ENCODE measurements at regions not wholly inside any gene's neighbourhood (a gene's known extent, or its start where the extent isn't known, plus 50 kb on each side); places are given as distances from the start of the nearest gene placed in this dataset.

GRCh38 chr12:33721561-33721960, 281.9 kb upstream of the SYT10 start:
- Histone ChIP-seq H3K79me1 (ENCODE audit: low read depth, low read length) (no peaks in the 10 kb centered on the region), H2BK5ac (ENCODE audit: low read length) (no peak overlapping the region), H2BK12ac (ENCODE audit: low read length) (no peak overlapping the region), H2AK5ac (ENCODE audit: low read depth, low read length) (no peak overlapping the region), H2BK120ac (ENCODE audit: low read depth, low read length) (no peak overlapping the region), H3K36me3 (replicated peaks in 1 of 2; ENCODE audit: control insufficient read depth in 2 of 2, insufficient read depth in 2 of 2, low read length in 2 of 2) (no peaks in the 10 kb centered on the region), H2AFZ (ENCODE audit: low read length) (no peak overlapping the region), H3K23ac (ENCODE audit: low read depth, low read length, poor library complexity) (no peak overlapping the region), H3K4me2 (ENCODE audit: insufficient read depth, low read length, poor library complexity, severe bottlenecking) (no peak overlapping the region), H3K4ac (ENCODE audit: low read length) (no peak overlapping the region), H3K18ac (ENCODE audit: low read length) (no peak overlapping the region), H3K4me3 (ENCODE audit: low read length in 2 of 2) (no peak overlapping the region), H4K91ac (ENCODE audit: low read depth, low read length, poor library complexity) (no peak overlapping the region), H3K27me3 (ENCODE audit: control insufficient read depth in 3 of 3, insufficient read depth in 3 of 3, low read depth in 1 of 3, low read length in 3 of 3) (no peaks in the 10 kb centered on the region), H3K4me1 (ENCODE audit: control insufficient read depth in 2 of 2, insufficient read depth in 1 of 2, low read depth in 1 of 2, low read length in 2 of 2) (no peaks in the 10 kb centered on the region), H3K9ac (ENCODE audit: low read depth, low read length, poor library complexity) (no peak overlapping the region), H3K27ac (replicated peaks; ENCODE audit: low read length) (no peak overlapping the region), H4K8ac (ENCODE audit: low read depth, low read length) (no peak overlapping the region), H2BK15ac (ENCODE audit: low read length) (no peak overlapping the region), H3K14ac (ENCODE audit: low read length) (no peak overlapping the region), H3K9me3 (replicated peaks in 1 of 2; ENCODE audit: control insufficient read depth in 2 of 2, insufficient read depth in 1 of 2, low read depth in 1 of 2, low read length in 2 of 2) (peaks cover 0 to 1% of the 10 kb centered on the region in 2 donors)
- no peak for DNase-seq (ENCODE audit: low spot score)
- no CpG with 5 or more reads among the region's 2 CpGs for WGBS, 2 donors (ENCODE audit: extremely low coverage in 2 of 2, insufficient read length in 2 of 2, insufficient replicate concordance in 1 of 2)

GRCh38 chr12:33724867-33725266, 285.2 kb upstream of the SYT10 start:
- Histone ChIP-seq H3K4me2 (ENCODE audit: insufficient read depth, low read length, poor library complexity, severe bottlenecking) (no peak overlapping the region), H2BK120ac (ENCODE audit: low read depth, low read length) (no peak overlapping the region), H3K27ac (replicated peaks; ENCODE audit: low read length) (no peak overlapping the region), H3K4me3 (ENCODE audit: low read length in 2 of 2) (no peak overlapping the region), H3K27me3 (ENCODE audit: control insufficient read depth in 3 of 3, insufficient read depth in 3 of 3, low read depth in 1 of 3, low read length in 3 of 3) (no peaks in the 10 kb centered on the region), H4K91ac (ENCODE audit: low read depth, low read length, poor library complexity) (no peak overlapping the region), H2BK5ac (ENCODE audit: low read length) (no peak overlapping the region), H2AK5ac (ENCODE audit: low read depth, low read length) (no peak overlapping the region), H3K14ac (ENCODE audit: low read length) (no peak overlapping the region), H2BK12ac (ENCODE audit: low read length) (no peak overlapping the region), H3K36me3 (replicated peaks in 1 of 2; ENCODE audit: control insufficient read depth in 2 of 2, insufficient read depth in 2 of 2, low read length in 2 of 2) (no peaks in the 10 kb centered on the region), H3K4me1 (ENCODE audit: control insufficient read depth in 2 of 2, insufficient read depth in 1 of 2, low read depth in 1 of 2, low read length in 2 of 2) (no peaks in the 10 kb centered on the region), H3K9me3 (replicated peaks in 1 of 2; ENCODE audit: control insufficient read depth in 2 of 2, insufficient read depth in 1 of 2, low read depth in 1 of 2, low read length in 2 of 2) (peaks cover 0 to 1% of the 10 kb centered on the region in 2 donors), H3K18ac (ENCODE audit: low read length) (no peak overlapping the region), H2BK15ac (ENCODE audit: low read length) (no peak overlapping the region), H3K9ac (ENCODE audit: low read depth, low read length, poor library complexity) (no peak overlapping the region), H3K4ac (ENCODE audit: low read length) (no peak overlapping the region), H3K79me1 (ENCODE audit: low read depth, low read length) (no peaks in the 10 kb centered on the region), H2AFZ (ENCODE audit: low read length) (no peak overlapping the region), H4K8ac (ENCODE audit: low read depth, low read length) (no peak overlapping the region), H3K23ac (ENCODE audit: low read depth, low read length, poor library complexity) (no peak overlapping the region)
- no CpG with 5 or more reads among the region's 4 CpGs for WGBS, 2 donors (ENCODE audit: extremely low coverage in 2 of 2, insufficient read length in 2 of 2, insufficient replicate concordance in 1 of 2)
- DNase-seq (ENCODE audit: low spot score), result no peak

- Histone ChIP-seq H3K9ac (ENCODE audit: low read depth, low read length, poor library complexity) (no peak overlapping the region), H3K4me1 (ENCODE audit: control insufficient read depth in 2 of 2, insufficient read depth in 1 of 2, low read depth in 1 of 2, low read length in 2 of 2) (no peaks in the 10 kb centered on the region), H3K4me3 (ENCODE audit: low read length in 2 of 2) (no peak overlapping the region), H2BK15ac (ENCODE audit: low read length) (no peak overlapping the region), H3K23ac (ENCODE audit: low read depth, low read length, poor library complexity) (no peak overlapping the region), H2BK5ac (ENCODE audit: low read length) (no peak overlapping the region), H3K4ac (ENCODE audit: low read length) (no peak overlapping the region), H2AFZ (ENCODE audit: low read length) (no peak overlapping the region), H3K9me3 (replicated peaks in 1 of 2; ENCODE audit: control insufficient read depth in 2 of 2, insufficient read depth in 1 of 2, low read depth in 1 of 2, low read length in 2 of 2) (no peaks in the 10 kb centered on the region), H3K14ac (ENCODE audit: low read length) (no peak overlapping the region), H4K91ac (ENCODE audit: low read depth, low read length, poor library complexity) (no peak overlapping the region), H3K27ac (replicated peaks; ENCODE audit: low read length) (no peak overlapping the region), H3K79me1 (ENCODE audit: low read depth, low read length) (no peaks in the 10 kb centered on the region), H3K18ac (ENCODE audit: low read length) (no peak overlapping the region), H3K4me2 (ENCODE audit: insufficient read depth, low read length, poor library complexity, severe bottlenecking) (no peak overlapping the region), H3K36me3 (replicated peaks in 1 of 2; ENCODE audit: control insufficient read depth in 2 of 2, insufficient read depth in 2 of 2, low read length in 2 of 2) (no peaks in the 10 kb centered on the region), H4K8ac (ENCODE audit: low read depth, low read length) (no peak overlapping the region), H2AK5ac (ENCODE audit: low read depth, low read length) (no peak overlapping the region), H2BK12ac (ENCODE audit: low read length) (no peak overlapping the region), H2BK120ac (ENCODE audit: low read depth, low read length) (no peak overlapping the region), H3K27me3 (ENCODE audit: control insufficient read depth in 3 of 3, insufficient read depth in 3 of 3, low read depth in 1 of 3, low read length in 3 of 3) (no peaks in the 10 kb centered on the region)
- no CpG with 5 or more reads among the region's 2 CpGs for WGBS, 2 donors (ENCODE audit: extremely low coverage in 2 of 2, insufficient read length in 2 of 2, insufficient replicate concordance in 1 of 2)
- no peak for DNase-seq (ENCODE audit: low spot score)
Observed at GRCh38 chr12:33734871-33735270, 287.4 kb upstream of the ALG10 start.

- Histone ChIP-seq H3K4me1 (ENCODE audit: control insufficient read depth in 2 of 2, insufficient read depth in 1 of 2, low read depth in 1 of 2, low read length in 2 of 2) (no peaks in the 10 kb centered on the region), H3K18ac (ENCODE audit: low read length) (no peak overlapping the region), H3K9ac (ENCODE audit: low read depth, low read length, poor library complexity) (no peak overlapping the region), H4K91ac (ENCODE audit: low read depth, low read length, poor library complexity) (no peak overlapping the region), H3K14ac (ENCODE audit: low read length) (no peak overlapping the region), H3K79me1 (ENCODE audit: low read depth, low read length) (no peaks in the 10 kb centered on the region), H3K27ac (replicated peaks; ENCODE audit: low read length) (no peak overlapping the region), H4K8ac (ENCODE audit: low read depth, low read length) (no peak overlapping the region), H2AK5ac (ENCODE audit: low read depth, low read length) (no peak overlapping the region), H3K36me3 (replicated peaks in 1 of 2; ENCODE audit: control insufficient read depth in 2 of 2, insufficient read depth in 2 of 2, low read length in 2 of 2) (no peaks in the 10 kb centered on the region), H2AFZ (ENCODE audit: low read length) (peak overlapping the region; percentile 57), H2BK5ac (ENCODE audit: low read length) (no peak overlapping the region), H2BK120ac (ENCODE audit: low read depth, low read length) (no peak overlapping the region), H2BK12ac (ENCODE audit: low read length) (no peak overlapping the region), H3K4me3 (ENCODE audit: low read length in 2 of 2) (no peak overlapping the region), H3K9me3 (replicated peaks in 1 of 2; ENCODE audit: control insufficient read depth in 2 of 2, insufficient read depth in 1 of 2, low read depth in 1 of 2, low read length in 2 of 2) (no peaks in the 10 kb centered on the region), H2BK15ac (ENCODE audit: low read length) (no peak overlapping the region), H3K27me3 (ENCODE audit: control insufficient read depth in 3 of 3, insufficient read depth in 3 of 3, low read depth in 1 of 3, low read length in 3 of 3) (no peaks in the 10 kb centered on the region), H3K4ac (ENCODE audit: low read length) (no peak overlapping the region), H3K23ac (ENCODE audit: low read depth, low read length, poor library complexity) (no peak overlapping the region), H3K4me2 (ENCODE audit: insufficient read depth, low read length, poor library complexity, severe bottlenecking) (no peak overlapping the region)
- no peak for DNase-seq (ENCODE audit: low spot score)
- no CpG with 5 or more reads among the region's 1 CpG for whole genome bisulfite sequencing, 2 donors (ENCODE audit: extremely low coverage in 2 of 2, insufficient read length in 2 of 2, insufficient replicate concordance in 1 of 2)
Observed at GRCh38 chr12:33752854-33753253, 269.4 kb upstream of the ALG10 start.

All from neuronal stem cell (in vitro differentiated cells).